T-helper 1 cell treated with Interleukin-12 subunit alpha and Interleukin-12 subunit beta and Interleukin-4 antibody, amounts not matched to agents 30 ng/mL and 1 ng/mL, for 36 hours (primary cell): ENCODE measurements at regions not wholly inside any gene's neighbourhood (a gene's known extent, or its start where the extent isn't known, plus 50 kb on each side); places are given as distances from the start of the nearest gene placed in this dataset.
"Not testable (repeated sequence)": the region's sequence is repeated elsewhere in the genome, so short reads cannot be mapped to it uniquely, and the experiment has no call there.

Experiments
- intact Hi-C: fragments of 100-400 bp; cut with micrococcal nuclease; formaldehyde crosslinking; loops from one replicate; pipeline ENCODE4 v1.15.1; 2024

GRCh38 chr10:33102071-33102470 is 144.0 kb upstream of the ITGB1 start:
- intact Hi-C loops, result no loop called here

DNA sequence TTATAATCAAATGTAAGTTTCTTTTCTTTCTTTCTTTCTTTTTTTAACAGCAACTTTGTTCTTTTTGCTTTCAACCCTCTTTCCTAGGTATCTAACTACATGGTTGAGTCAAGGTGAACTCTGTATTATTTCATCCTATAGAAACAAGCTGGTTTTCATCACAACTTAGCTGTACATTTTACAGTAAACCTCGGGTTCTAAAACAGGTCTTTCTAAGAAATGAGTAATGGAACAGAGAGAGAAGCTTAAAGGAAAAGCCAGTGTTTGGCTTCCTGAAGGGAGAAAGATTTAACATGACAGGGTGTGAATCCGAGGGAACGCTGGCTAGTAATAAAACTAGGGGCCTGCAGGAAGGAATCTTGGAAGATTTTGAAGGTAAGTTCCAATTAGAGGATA is 143.4 kb upstream of the ITGB1 start:
- intact Hi-C loops, result no loop called here

GRCh38 chr10:33100781-33101391 is 142.9 kb upstream of the ITGB1 start:
- intact Hi-C loops, result no loop called here

DNA sequence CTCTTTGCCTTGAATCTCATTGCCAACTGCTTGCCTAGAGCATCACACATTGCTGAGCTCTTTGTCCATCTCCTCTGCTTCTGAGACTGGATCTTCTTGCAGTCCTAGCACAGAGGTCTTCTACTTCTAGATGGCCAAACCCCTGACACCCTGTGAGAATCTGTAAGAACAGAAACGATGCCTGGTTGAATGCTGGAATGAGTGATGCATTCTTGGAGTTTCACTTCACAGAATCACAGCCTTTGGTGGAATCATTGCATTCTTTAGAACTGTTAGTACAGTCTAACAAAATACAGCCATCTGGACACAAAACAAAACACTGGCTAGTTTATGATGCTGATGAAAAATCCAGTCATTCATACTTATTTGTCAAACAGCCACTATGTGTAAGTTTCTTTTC is 141.7 kb upstream of the ITGB1 start:
- intact Hi-C loops, result no loop called here

DNA sequence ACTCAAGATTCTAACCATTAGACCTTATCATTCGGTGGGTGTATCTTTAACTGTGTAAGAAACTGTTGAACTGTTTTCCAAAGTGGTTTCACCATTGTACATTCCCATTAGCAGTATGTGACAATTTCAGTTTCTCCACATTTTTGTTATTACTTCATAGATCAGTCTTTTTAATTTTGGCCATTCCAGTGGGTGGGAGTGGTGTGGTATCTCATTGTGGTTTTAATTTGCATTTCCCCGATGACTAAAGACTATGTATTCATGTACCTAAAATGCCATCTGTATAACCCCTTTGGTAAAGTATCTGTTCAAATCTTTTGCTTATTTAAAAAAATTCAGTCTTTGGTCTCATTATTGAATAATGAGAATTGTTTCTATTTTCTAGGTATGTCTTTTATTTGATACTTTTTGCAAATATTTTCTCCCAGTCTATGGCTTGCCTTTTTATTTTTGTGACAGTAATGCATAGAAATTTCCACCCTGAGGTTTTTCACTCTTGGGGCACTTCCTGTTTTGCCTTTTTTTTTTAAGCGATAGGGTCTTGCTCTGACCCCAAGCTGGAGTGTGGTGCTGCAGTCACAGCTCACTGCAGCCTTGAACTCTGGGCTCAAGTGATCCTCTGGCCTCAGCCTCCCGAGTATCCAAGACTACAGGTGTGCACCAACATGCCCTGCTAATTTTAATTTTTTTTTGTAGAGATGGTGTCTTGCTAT is 141.1 kb upstream of the ITGB1 start:
- intact Hi-C loops, result no loop called here

GRCh38 chr10:33095867-33096815 is 138.1 kb upstream of the ITGB1 start:
- intact Hi-C loops, result no loop called here

DNA sequence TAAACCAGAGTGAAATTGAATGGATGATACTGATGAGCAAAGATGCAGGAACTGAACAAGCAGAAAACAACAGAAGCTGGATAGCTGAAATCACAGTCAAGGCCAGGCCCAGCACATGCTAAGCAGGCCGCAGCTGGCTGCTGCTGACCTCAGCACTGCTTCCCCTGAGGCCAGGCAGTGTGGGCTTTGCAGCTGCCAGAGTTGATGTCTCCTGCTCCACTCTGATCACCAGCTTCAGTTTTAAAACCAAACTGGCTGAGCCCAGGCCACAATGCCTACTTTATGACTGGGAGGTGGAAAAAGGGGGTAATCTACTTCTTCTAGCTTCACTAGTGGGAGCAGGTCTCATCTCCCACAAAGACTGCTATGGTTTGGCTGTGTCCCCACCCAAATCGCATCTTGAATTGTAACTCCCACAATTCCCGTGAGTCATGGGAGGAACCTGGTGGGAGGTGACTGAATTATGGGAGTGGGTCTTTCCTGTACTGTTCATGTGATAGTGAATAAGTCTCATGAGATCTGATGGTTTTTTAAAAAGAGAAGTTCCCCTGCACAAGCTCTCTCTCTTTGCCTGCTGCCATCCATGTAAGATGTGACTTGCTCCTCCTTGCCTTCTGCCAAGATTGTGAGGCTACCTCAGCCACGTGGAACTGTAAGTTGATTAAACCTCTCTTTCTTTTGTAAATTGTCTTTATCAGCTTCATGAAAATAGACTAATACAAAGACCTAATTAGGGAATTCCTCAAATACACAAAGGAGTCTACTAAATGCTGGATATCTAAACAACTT is 136.4 kb upstream of the ITGB1 start:
- intact Hi-C loops, result no loop called here

DNA sequence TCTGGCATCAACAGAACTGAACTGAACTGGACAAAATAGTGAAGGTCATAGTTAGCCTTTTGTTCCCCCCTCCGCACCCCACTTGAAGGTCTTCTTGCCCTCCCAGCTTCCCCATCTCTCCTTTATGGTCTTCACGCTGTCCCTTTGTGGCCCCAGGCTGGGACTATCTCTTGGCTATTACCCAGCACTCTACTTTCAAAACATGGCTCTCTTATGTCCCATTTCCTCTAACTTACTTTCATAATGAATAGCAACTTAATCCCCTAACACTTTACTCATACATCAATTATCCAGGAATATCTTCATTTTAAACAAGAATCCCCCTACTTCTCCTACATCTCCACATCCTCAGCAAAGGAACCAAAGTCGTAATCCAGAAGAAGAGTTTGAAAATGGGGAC is 135.3 kb upstream of the ITGB1 start:
- intact Hi-C loops, result no loop called here

DNA sequence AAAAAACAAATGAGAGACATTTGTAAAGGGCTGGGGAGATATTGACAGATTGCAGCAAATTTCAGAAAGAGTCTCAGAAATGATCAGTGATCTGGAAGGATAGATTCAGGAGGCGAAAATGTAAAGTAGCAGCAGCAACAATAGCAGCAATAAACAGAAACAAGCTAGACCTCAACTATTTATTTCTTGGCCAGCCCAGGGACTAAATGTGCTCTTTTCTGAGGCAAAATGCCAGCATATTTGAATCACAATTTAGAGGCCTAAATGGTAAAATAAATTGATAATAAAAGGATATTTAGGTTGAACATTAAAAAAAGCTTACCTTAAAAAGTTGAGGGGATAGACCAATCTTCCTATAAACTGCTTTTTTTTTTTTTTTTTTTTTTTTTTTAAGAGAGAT is 134.6 kb upstream of the ITGB1 start:
- intact Hi-C loops, result no loop called here

- intact Hi-C loops, result no loop called here
These were observed 133.2 kb upstream of the ITGB1 start for GRCh38 chr10:33091201-33091600.

- intact Hi-C loops, result no loop called here
These were observed 131.0 kb upstream of the ITGB1 start for GRCh38 chr10:33088990-33089389.

DNA sequence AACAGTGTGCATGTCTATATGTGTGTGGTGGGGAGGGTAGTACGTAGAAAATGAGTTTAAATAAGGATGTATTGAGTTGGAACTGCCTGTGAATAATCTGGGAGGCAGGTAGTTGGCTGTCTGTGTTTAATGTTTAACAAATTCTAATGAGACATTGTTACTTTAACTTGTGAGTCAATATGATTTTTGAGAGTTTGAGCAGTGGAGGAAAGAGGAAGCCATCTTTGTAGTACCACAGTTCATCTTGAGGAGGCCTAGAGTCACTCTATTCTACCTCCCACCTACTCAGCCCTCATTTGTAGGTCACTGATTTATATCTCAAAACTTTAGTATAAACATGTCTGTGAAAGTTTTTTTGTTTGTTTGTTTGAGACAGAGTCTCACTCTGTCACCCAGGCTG is 129.9 kb upstream of the ITGB1 start:
- intact Hi-C loops, result no loop called here

DNA sequence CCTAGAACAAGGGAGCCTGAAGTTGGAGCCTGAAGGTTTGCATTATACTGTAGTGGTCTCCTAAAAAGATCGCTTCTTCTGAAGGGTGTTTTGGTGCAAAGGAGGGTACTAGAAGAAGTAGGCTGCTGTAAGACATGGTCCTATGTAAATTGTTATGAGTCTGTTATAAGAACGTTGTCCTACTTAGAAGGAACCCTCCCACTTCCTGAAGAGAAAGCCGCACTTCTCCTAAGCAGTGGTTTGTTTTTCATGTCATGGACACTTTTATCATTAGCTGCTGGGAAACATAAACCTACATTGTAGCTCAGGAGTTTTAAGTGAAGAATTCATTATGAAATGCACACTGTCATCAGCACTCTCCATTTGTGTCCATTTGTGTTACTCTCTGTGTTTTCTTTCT is 129.1 kb upstream of the ITGB1 start:
- intact Hi-C loops, result no loop called here

DNA sequence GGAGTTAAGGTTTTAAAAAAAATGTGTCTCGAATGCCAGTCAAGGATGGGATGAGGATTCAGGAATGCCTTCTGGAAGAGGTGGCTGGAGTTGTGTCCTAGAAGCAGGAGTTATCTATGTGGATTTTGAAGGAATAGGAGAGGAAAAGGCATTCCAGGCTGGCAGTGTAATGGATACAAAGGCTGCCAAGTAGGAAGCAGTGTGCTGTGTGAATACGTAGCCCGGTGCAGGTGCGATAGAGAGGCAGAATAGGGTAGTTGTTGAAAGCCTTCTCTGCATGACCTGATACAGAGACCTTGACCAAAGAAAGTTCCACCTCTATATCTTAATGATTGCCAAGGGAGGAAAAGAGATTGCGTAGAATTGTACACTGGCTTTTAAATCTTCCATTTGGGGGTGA is 128.1 kb upstream of the ITGB1 start:
- intact Hi-C loops, result no loop called here

- intact Hi-C loops, result no loop called here
These were observed 127.3 kb upstream of the ITGB1 start for GRCh38 chr10:33085313-33085833.

DNA sequence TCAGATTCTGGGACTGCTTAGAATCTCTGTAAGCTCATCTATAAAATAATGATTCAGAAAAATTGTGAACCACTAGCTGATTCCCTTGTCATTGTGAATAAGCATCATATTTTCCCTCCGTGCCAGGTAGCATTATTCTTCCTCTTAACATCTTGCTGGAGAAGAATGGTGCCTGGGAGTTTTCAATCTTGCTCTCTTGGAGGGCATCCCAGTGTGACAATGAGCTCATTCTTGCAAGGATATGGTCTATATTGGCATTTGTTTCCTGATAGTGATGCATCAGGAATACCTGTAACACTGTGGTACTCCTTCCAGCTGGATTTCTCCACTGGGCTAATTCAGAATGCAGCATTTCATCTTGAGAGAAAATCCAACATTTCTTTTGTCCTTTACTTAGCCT is 126.4 kb upstream of the ITGB1 start:
- intact Hi-C loops, result no loop called here

DNA sequence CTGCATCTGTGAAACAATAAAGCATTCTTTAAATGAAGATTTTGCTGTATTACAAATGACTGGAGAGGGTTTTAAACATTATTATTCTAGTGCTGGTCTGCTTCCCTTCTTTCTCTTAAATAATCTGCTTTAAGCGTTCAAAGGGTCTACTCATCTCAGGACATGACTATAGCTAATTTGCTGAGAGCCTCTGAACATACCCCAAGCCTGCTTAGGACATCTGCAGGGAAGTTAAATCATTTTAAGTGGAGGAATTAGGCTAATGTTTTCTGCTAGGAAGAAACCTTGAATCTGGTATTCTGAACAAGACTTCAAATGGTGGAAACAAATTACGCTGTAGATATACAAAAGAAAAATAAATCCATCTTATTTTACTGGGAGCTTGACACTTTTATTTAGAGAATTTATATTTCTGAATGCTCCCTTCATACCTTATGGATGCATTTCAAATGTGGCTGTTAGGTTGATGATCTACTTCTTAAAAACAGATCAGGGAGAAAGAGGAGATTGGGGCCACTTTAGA is 124.4 kb upstream of the ITGB1 start:
- intact Hi-C loops, result no loop called here

DNA sequence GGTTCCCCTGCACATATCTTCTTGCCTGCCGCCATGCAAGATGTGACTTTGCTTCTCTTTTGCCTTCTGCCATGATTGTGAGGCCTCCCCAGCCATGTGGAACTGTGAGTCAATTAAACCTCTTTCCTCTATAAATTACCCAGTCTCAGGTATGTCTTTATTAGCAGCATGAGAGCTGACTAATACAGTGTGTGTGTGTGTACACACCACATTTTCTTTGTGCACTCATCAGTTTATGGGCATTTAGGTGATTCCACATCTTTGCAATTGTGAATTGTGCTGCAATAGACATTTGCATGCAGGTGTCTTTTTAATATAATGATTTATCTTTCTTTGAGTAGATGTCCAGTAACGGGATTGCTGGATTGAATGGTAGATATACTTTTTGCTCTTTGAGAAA is 122.4 kb upstream of the ITGB1 start:
- intact Hi-C loops, result not testable (repeated sequence)

- intact Hi-C loops, result no loop called here
These were observed 116.4 kb upstream of the ITGB1 start for GRCh38 chr10:33074443-33074842.

DNA sequence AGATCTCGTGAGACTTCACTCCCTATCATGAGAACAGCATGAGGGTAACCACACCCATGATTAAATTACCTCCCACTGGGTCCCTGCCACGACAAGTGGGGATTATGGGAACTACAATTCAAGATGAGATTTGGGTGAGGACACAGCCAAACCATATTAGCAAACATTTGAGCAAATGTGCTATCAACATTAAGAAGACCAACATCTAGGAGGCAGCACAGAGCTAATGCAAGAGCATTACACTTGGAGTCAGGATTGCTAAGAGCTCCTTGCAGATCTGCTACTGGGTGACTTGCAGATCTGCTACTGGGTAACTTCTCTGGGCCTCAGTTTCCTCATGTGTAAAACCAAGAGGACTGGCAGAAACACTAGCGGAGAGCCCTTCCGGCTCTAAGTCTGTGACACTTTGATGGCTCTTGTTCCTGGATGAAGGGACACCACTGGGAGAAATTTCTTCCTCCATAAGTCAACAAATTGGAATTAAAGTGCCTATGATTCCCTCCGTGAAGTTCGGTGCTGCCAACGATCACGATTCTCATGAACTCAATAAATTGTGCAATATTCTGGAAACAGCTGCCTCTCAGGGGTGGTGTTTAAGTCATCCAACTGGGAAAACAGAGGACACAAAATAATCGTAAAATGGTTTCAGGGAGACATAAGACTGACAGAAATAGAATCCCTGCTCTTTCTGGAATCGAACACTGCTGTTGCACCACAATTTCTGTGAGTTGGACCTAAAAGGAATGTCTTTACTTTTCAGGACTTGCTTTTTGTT is 115.8 kb upstream of the ITGB1 start:
- intact Hi-C loops, result no loop called here
